Stimulated activated effector memory CD8-positive, alpha-beta T cell treated with anti-CD3 and anti-CD28 coated beads, Interleukin-12 subunit alpha, Interleukin-12 subunit beta, amount 100 ng/mL, for 72 hours (primary cell): ENCODE measurements at regions not wholly inside any gene's neighbourhood (a gene's known extent, or its start where the extent isn't known, plus 50 kb on each side); places are given as distances from the start of the nearest gene placed in this dataset.

Experiments
- ATAC-seq: fragments of 150-1000 bp; cut with Tn5 transposase; 2 replicates; pipeline ENCODE4 v1.10.0; 2021
- DNase-seq, 2 donors: peaks; one replicate each; pipeline ENCODE4 v3.0.0; 2021 to 2022; ENCODE audit warnings: low spot score in 2 of 2
- H3K27ac Mint-ChIP-seq: one replicate; pipeline ENCODE4 v1.8.0; 2022; ENCODE audit warnings: mild to moderate bottlenecking, mixed read lengths
- H3K36me3 Mint-ChIP-seq: one replicate; pipeline ENCODE4 v1.8.0; 2022; ENCODE audit warnings: mild to moderate bottlenecking, mixed read lengths
- H3K4me1 Mint-ChIP-seq: one replicate; pipeline ENCODE4 v1.8.0; 2022; ENCODE audit warnings: mixed read lengths
- H3K4me3 Mint-ChIP-seq: one replicate; pipeline ENCODE4 v1.8.0; 2022; ENCODE audit warnings: mild to moderate bottlenecking, mixed read lengths
- H3K9me3 Mint-ChIP-seq: one replicate; pipeline ENCODE4 v1.8.0; 2022; ENCODE audit warnings: mixed read lengths

GRCh38 chr2:183259921-183260320 is 135.7 kb downstream of the NUP35 start:
- Mint-ChIP-seq H3K9me3 (no peaks in the 10 kb centered on the region), H3K27ac (no peak overlapping the region), H3K4me3 (no peak overlapping the region), H3K4me1 (no peaks in the 10 kb centered on the region), H3K36me3 (no peaks in the 10 kb centered on the region)
- DNase-seq, result no peak
- ATAC-seq, result no peak

GRCh38 chr2:183260527-183260926 is 136.3 kb downstream of the NUP35 start:
- no peak overlapping the region for H3K4me3 Mint-ChIP-seq
- no peaks in the 10 kb centered on the region for H3K4me1 Mint-ChIP-seq
- ATAC-seq (no peak), DNase-seq (no peak)
- H3K27ac Mint-ChIP-seq, result no peak overlapping the region
- no peaks in the 10 kb centered on the region for H3K36me3 Mint-ChIP-seq
- no peaks in the 10 kb centered on the region for H3K9me3 Mint-ChIP-seq

GRCh38 chr2:183264890-183265535 is 140.8 kb downstream of the NUP35 start:
- peaks cover 6% of the 10 kb centered on the region for H3K9me3 Mint-ChIP-seq
- DNase-seq, result no peak
- no peak overlapping the region for H3K27ac Mint-ChIP-seq
- H3K36me3 Mint-ChIP-seq, result no peaks in the 10 kb centered on the region
- H3K4me1 Mint-ChIP-seq, result no peaks in the 10 kb centered on the region
- no peak overlapping the region for H3K4me3 Mint-ChIP-seq
- ATAC-seq, result no peak

GRCh38 chr2:183267148-183267827 is 143.0 kb downstream of the NUP35 start:
- DNase-seq, result no peak
- H3K4me3 Mint-ChIP-seq, result no peak overlapping the region
- H3K4me1 Mint-ChIP-seq, result no peaks in the 10 kb centered on the region
- H3K36me3 Mint-ChIP-seq, result no peaks in the 10 kb centered on the region
- H3K27ac Mint-ChIP-seq, result no peak overlapping the region
- peak; percentile 19 for ATAC-seq
- peaks cover 9% of the 10 kb centered on the region for H3K9me3 Mint-ChIP-seq

- peaks cover 12% of the 10 kb centered on the region for H3K9me3 Mint-ChIP-seq
- ATAC-seq (no peak), DNase-seq (no peak)
- no peak overlapping the region for H3K27ac Mint-ChIP-seq
- no peaks in the 10 kb centered on the region for H3K36me3 Mint-ChIP-seq
- no peaks in the 10 kb centered on the region for H3K4me1 Mint-ChIP-seq
- no peak overlapping the region for H3K4me3 Mint-ChIP-seq
Observed at GRCh38 chr2:183269956-183270355, 145.7 kb downstream of the NUP35 start.

GRCh38 chr2:183283209-183283608 is 159.0 kb downstream of the NUP35 start:
- no peak overlapping the region for H3K4me3 Mint-ChIP-seq
- no peaks in the 10 kb centered on the region for H3K36me3 Mint-ChIP-seq
- H3K4me1 Mint-ChIP-seq, result no peaks in the 10 kb centered on the region
- DNase-seq (no peak), ATAC-seq (no peak)
- no peak overlapping the region for H3K27ac Mint-ChIP-seq
- H3K9me3 Mint-ChIP-seq, result no peaks in the 10 kb centered on the region

- no peak for ATAC-seq
- Mint-ChIP-seq H3K27ac (no peak overlapping the region), H3K9me3 (no peaks in the 10 kb centered on the region), H3K36me3 (no peaks in the 10 kb centered on the region), H3K4me1 (no peaks in the 10 kb centered on the region), H3K4me3 (no peak overlapping the region)
- DNase-seq, result no peak
Observed at GRCh38 chr2:183284606-183285005, 160.4 kb downstream of the NUP35 start.

- H3K9me3 Mint-ChIP-seq, result peaks cover 4% of the 10 kb centered on the region
- no peak for ATAC-seq
- no peak for DNase-seq
- H3K36me3 Mint-ChIP-seq, result no peaks in the 10 kb centered on the region
- no peak overlapping the region for H3K4me3 Mint-ChIP-seq
- no peak overlapping the region for H3K27ac Mint-ChIP-seq
- no peaks in the 10 kb centered on the region for H3K4me1 Mint-ChIP-seq
Observed at GRCh38 chr2:183291436-183291835, 167.2 kb downstream of the NUP35 start.

GRCh38 chr2:183292028-183292427 is 167.8 kb downstream of the NUP35 start:
- Mint-ChIP-seq H3K4me3 (no peak overlapping the region), H3K4me1 (no peaks in the 10 kb centered on the region), H3K36me3 (no peaks in the 10 kb centered on the region), H3K27ac (no peak overlapping the region), H3K9me3 (peaks cover 4% of the 10 kb centered on the region)
- no peak for DNase-seq
- ATAC-seq, result no peak

GRCh38 chr2:183339311-183339710 is 215.1 kb downstream of the NUP35 start:
- Mint-ChIP-seq H3K36me3 (no peaks in the 10 kb centered on the region), H3K27ac (no peak overlapping the region), H3K9me3 (peaks cover 18% of the 10 kb centered on the region), H3K4me3 (no peak overlapping the region), H3K4me1 (no peaks in the 10 kb centered on the region)
- DNase-seq, result no peak
- no peak for ATAC-seq

GRCh38 chr2:183341057-183341456 is 216.8 kb downstream of the NUP35 start:
- H3K4me1 Mint-ChIP-seq, result no peaks in the 10 kb centered on the region
- ATAC-seq, result no peak

GRCh38 chr2:183347969-183348368 is 223.7 kb downstream of the NUP35 start:
- Mint-ChIP-seq H3K4me3 (no peak overlapping the region), H3K27ac (no peak overlapping the region), H3K36me3 (no peaks in the 10 kb centered on the region), H3K9me3 (peaks cover 8% of the 10 kb centered on the region), H3K4me1 (no peaks in the 10 kb centered on the region)
- DNase-seq, result no peak
- no peak for ATAC-seq

More at GRCh38 chr2:183341057-183341456, 216.8 kb downstream of the NUP35 start:
- no peak for DNase-seq
- no peaks in the 10 kb centered on the region for H3K36me3 Mint-ChIP-seq
- H3K9me3 Mint-ChIP-seq, result peaks cover 16% of the 10 kb centered on the region
- H3K27ac Mint-ChIP-seq, result no peak overlapping the region
- no peak overlapping the region for H3K4me3 Mint-ChIP-seq

GRCh38 chr2:183348492-183348891 is 224.2 kb downstream of the NUP35 start:
- DNase-seq (no peak), ATAC-seq (no peak)
- no peaks in the 10 kb centered on the region for H3K4me1 Mint-ChIP-seq
- H3K27ac Mint-ChIP-seq, result no peak overlapping the region
- no peaks in the 10 kb centered on the region for H3K36me3 Mint-ChIP-seq
- no peak overlapping the region for H3K4me3 Mint-ChIP-seq
- H3K9me3 Mint-ChIP-seq, result peaks cover 8% of the 10 kb centered on the region

- H3K9me3 Mint-ChIP-seq, result peaks cover 8% of the 10 kb centered on the region
Observed at GRCh38 chr2:183349091-183349490, 224.8 kb downstream of the NUP35 start.

GRCh38 chr2:183359867-183360266 is 235.6 kb downstream of the NUP35 start:
- Mint-ChIP-seq H3K4me1 (no peaks in the 10 kb centered on the region), H3K4me3 (no peak overlapping the region), H3K27ac (no peak overlapping the region), H3K36me3 (no peaks in the 10 kb centered on the region), H3K9me3 (peaks cover 3% of the 10 kb centered on the region)
- DNase-seq (no peak), ATAC-seq (no peak)

More at GRCh38 chr2:183349091-183349490, 224.8 kb downstream of the NUP35 start:
- no peak overlapping the region for H3K4me3 Mint-ChIP-seq
- H3K36me3 Mint-ChIP-seq, result no peaks in the 10 kb centered on the region
- H3K4me1 Mint-ChIP-seq, result no peaks in the 10 kb centered on the region
- no peak overlapping the region for H3K27ac Mint-ChIP-seq
- ATAC-seq, result no peak
- no peak for DNase-seq

GRCh38 chr2:183371545-183371944 is 247.3 kb downstream of the NUP35 start:
- Mint-ChIP-seq H3K9me3 (peaks cover 16% of the 10 kb centered on the region), H3K36me3 (no peaks in the 10 kb centered on the region), H3K4me1 (no peaks in the 10 kb centered on the region), H3K4me3 (no peak overlapping the region), H3K27ac (no peak overlapping the region)
- no peak for DNase-seq
- no peak for ATAC-seq
